PC-9 (cell line): ENCODE measurements at regions not wholly inside any gene's neighbourhood (a gene's known extent, or its start where the extent isn't known, plus 50 kb on each side); places are given as distances from the start of the nearest gene placed in this dataset.

Experiments used
- BruUV-seq: library from RNA; stranded (reverse); fragments of 400-500 nt; replicated peaks from 2 replicates; lab custom pipeline; 2021; lab: Mats Ljungman, UMichigan
- CTCF ChIA-PET: fragments of 300-600 bp; sonication (Branson Sonifier 250); formaldehyde crosslinking; loops from one replicate; lab custom pipeline; 2022; ENCODE audit warnings: antibody characterized with exemption; lab: Charles Lee
- POLR2A ChIA-PET: fragments of 300-600 bp; sonication (Branson Sonifier 250); formaldehyde crosslinking; loops from one replicate; lab custom pipeline; 2022; ENCODE audit warnings: antibody characterized with exemption; ENCODE audit not compliant: unreplicated experiment; lab: Charles Lee
- DNase-seq, 2 experiments: peaks; one replicate each; pipeline versions ENCODE4 v3.0.0 to v3.0.0-alpha.2; 2015 to 2022; ENCODE audit warnings: mixed read lengths in 1 of 2
- H2AFZ ChIP-seq: fragments of 200-600 bp; sonication (generic); 2 replicates; pipeline ENCODE4 v1.8.1; 2017; ENCODE audit warnings: antibody characterized with exemption
- H3F3A ChIP-seq: fragments of 200-600 bp; sonication (generic); 2 replicates; pipeline ENCODE4 v1.8.1; 2017; ENCODE audit warnings: antibody characterized with exemption, mild to moderate bottlenecking, low read depth; ENCODE audit not compliant: insufficient read depth
- H3K27ac ChIP-seq: fragments of 200-600 bp; sonication (generic); 2 replicates; pipeline ENCODE4 v1.6.1; 2016; ENCODE audit warnings: mixed run types
- H3K27me3 ChIP-seq: fragments of 200-600 bp; sonication (generic); 2 replicates; pipeline ENCODE4 v1.6.1; 2016; ENCODE audit warnings: low read depth, mixed run types; ENCODE audit not compliant: insufficient read depth
- H3K36me3 ChIP-seq: fragments of 200-600 bp; sonication (generic); 2 replicates; pipeline ENCODE4 v1.6.1; 2016; ENCODE audit warnings: low read depth, mixed run types
- H3K4me1 ChIP-seq: fragments of 200-600 bp; sonication (generic); replicated peaks from 2 replicates; pipeline ENCODE4 v1.6.1; 2016; ENCODE audit warnings: mixed run types; ENCODE audit not compliant: insufficient read depth
- H3K4me2 ChIP-seq: fragments of 200-600 bp; sonication (generic); 2 replicates; pipeline ENCODE4 v1.6.1; 2017; ENCODE audit warnings: mixed run types
- H3K4me3 ChIP-seq: fragments of 200-600 bp; sonication (generic); 2 replicates; pipeline ENCODE4 v1.6.1; 2016; ENCODE audit warnings: mixed run types
- H3K79me2 ChIP-seq: fragments of 200-600 bp; sonication (generic); 2 replicates; pipeline ENCODE4 v1.6.1; 2017; ENCODE audit warnings: low read depth, mixed run types
- H3K9me2 ChIP-seq: fragments of 200-600 bp; sonication (generic); 2 replicates; pipeline ENCODE4 v1.8.1; 2017; ENCODE audit warnings: mild to moderate bottlenecking; ENCODE audit not compliant: insufficient read depth
- H3K9me3 ChIP-seq: fragments of 200-600 bp; sonication (generic); 2 replicates; pipeline ENCODE4 v1.8.1; 2016; ENCODE audit warnings: low read depth; ENCODE audit not compliant: insufficient read depth
- H4K20me1 ChIP-seq: fragments of 200-600 bp; sonication (generic); 2 replicates; pipeline ENCODE4 v1.8.1; 2017; ENCODE audit not compliant: insufficient read depth
- EZH2 ChIP-seq: fragments of 200-600 bp; sonication (generic); IDR thresholded peaks from 2 replicates; pipeline ENCODE4 v1.8.0; 2017; ENCODE audit warnings: antibody characterized with exemption, low read depth
- intact Hi-C: fragments of 100-400 bp; cut with micrococcal nuclease; formaldehyde crosslinking; loops from one replicate; pipeline ENCODE4 v1.10.0; 2022; ENCODE audit not compliant: unreplicated experiment
- TF ChIP-seq, protein P1 (sequence below): fragments of 200-600 bp; sonication (generic); conservative IDR thresholded peaks from 2 replicates; pipeline ENCODE4 v1.6.1; 2017; ENCODE audit warnings: mixed run types, antibody characterized with exemption, mild to moderate bottlenecking, moderate library complexity

DNA sequence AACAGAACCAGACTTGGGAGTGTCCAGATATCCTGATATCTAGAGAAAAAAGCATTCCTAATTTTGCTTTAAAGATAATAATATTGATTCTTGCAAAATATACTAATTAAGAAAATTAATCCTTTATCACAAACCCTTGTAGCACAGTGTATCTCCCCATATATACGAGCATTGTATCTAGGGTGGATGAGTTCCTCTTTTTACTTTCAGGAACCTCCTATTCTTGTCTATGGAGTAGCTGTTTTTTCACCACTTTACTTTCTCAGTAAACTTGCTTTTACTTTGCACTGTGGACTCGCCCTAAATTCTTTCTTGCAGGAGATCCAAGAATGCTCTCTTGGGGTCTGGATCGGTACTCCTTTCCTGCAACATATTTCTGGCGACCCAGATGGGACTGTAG is 103.9 kb downstream of the GLUD2 start:
- CTCF ChIA-PET: no interaction called here
- Histone ChIP-seq H3F3A (no peaks in the 10 kb centered on the region), H3K4me1 (no peaks in the 10 kb centered on the region)

DNA sequence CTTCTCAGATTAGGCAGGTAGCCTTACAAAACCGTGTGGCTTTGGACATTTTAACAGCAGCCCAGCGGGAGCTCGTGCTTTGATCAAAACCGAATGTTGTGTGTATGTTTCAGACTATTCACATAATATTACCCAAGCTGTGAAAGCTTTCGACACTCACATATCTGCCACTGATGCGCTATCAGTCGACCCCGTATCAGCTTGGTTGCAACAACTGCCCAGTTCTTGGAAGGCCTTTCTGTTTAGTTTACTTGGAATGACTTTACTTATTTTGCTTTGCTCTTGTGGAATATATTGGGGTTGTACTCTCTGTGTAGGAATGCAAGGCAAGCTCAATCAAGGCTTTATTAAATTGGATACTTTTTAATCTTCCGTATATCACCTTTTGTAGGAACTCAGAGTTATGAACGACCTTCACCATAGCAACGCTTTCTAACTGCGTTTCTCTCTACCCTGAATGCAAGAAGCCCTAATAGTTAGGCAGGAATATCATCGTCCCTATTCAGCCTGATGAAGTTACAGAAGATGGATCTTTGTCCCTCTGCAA is 107.5 kb downstream of the GLUD2 start:
- H3K27me3 ChIP-seq: no peaks in the 10 kb centered on the region
- no peak for DNase-seq
- POLR2A ChIA-PET: interaction anchor here (0.6 kb wide), 1 partner anchor 320 kb away, joined by 3 read pairs; no protein-coding TSS in a partner anchor
- H3K4me2 ChIP-seq: no peak overlapping the region
- CTCF ChIA-PET: no interaction called here
- H3K4me3 ChIP-seq: no peak overlapping the region
- no peaks in the 10 kb centered on the region for H3K4me1 ChIP-seq
- no peaks in the 10 kb centered on the region for H3K36me3 ChIP-seq
- no peaks in the 10 kb centered on the region for H3F3A ChIP-seq
- no peaks in the 10 kb centered on the region for H4K20me1 ChIP-seq
- no peak overlapping the region for H3K27ac ChIP-seq
- no TSS peak for BruUV-seq
- no peak overlapping the region for H2AFZ ChIP-seq
- no peaks in the 10 kb centered on the region for H3K9me3 ChIP-seq
- intact Hi-C loops: no loop called here
- no peaks in the 10 kb centered on the region for H3K9me2 ChIP-seq
- TF ChIP-seq, protein P1, sequence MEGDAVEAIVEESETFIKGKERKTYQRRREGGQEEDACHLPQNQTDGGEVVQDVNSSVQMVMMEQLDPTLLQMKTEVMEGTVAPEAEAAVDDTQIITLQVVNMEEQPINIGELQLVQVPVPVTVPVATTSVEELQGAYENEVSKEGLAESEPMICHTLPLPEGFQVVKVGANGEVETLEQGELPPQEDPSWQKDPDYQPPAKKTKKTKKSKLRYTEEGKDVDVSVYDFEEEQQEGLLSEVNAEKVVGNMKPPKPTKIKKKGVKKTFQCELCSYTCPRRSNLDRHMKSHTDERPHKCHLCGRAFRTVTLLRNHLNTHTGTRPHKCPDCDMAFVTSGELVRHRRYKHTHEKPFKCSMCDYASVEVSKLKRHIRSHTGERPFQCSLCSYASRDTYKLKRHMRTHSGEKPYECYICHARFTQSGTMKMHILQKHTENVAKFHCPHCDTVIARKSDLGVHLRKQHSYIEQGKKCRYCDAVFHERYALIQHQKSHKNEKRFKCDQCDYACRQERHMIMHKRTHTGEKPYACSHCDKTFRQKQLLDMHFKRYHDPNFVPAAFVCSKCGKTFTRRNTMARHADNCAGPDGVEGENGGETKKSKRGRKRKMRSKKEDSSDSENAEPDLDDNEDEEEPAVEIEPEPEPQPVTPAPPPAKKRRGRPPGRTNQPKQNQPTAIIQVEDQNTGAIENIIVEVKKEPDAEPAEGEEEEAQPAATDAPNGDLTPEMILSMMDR: no peak
- no peak for TF ChIP-seq EZH2
- H3K79me2 ChIP-seq: no peaks in the 10 kb centered on the region

More for the DNA sequence above, 103.9 kb downstream of the GLUD2 start:
- no peaks in the 10 kb centered on the region for H3K9me2 ChIP-seq
- BruUV-seq: no TSS peak
- H3K27ac ChIP-seq: no peak overlapping the region
- TF ChIP-seq EZH2: no peak
- TF ChIP-seq, protein P1: no peak
- no peaks in the 10 kb centered on the region for H3K79me2 ChIP-seq
- no peak overlapping the region for H3K4me2 ChIP-seq
- no peak for DNase-seq
- H3K4me3 ChIP-seq: no peak overlapping the region
- no peaks in the 10 kb centered on the region for H3K9me3 ChIP-seq
- intact Hi-C loops: no loop called here
- H4K20me1 ChIP-seq: no peaks in the 10 kb centered on the region
- H3K36me3 ChIP-seq: no peaks in the 10 kb centered on the region
- no peaks in the 10 kb centered on the region for H3K27me3 ChIP-seq
- POLR2A ChIA-PET: no interaction called here
- no peak overlapping the region for H2AFZ ChIP-seq

DNA sequence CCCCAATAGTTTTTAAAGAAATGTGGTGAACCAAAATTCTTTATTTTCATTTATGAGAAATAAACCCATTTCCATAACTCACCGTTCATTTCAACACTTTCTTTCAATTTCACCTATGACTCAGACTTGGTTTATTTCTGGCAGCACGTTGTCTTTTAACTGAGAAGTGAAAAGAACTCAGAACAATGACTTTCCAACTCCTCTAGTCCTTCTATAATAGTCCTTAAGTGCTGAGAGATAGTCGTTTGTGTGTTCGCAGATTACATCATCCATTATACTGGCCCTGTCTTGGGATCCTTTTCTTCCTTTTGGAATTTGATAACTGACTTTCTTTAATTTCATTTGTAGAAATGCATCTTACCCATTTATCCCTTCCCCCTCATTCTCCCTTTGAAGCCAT is 113.6 kb downstream of the GLUD2 start:
- no peaks in the 10 kb centered on the region for H3K9me3 ChIP-seq
- H3K9me2 ChIP-seq: no peaks in the 10 kb centered on the region
- DNase-seq: no peak
- H3K4me1 ChIP-seq: no peaks in the 10 kb centered on the region
- no peak overlapping the region for H3K4me2 ChIP-seq
- TF ChIP-seq EZH2: no peak
- TF ChIP-seq, protein P1: no peak
- POLR2A ChIA-PET: no interaction called here
- no peaks in the 10 kb centered on the region for H3K27me3 ChIP-seq
- no peaks in the 10 kb centered on the region for H4K20me1 ChIP-seq
- H3K4me3 ChIP-seq: no peak overlapping the region
- no peaks in the 10 kb centered on the region for H3K36me3 ChIP-seq
- H2AFZ ChIP-seq: no peak overlapping the region
- CTCF ChIA-PET: no interaction called here
- no peaks in the 10 kb centered on the region for H3K79me2 ChIP-seq
- BruUV-seq: no TSS peak
- intact Hi-C loops: no loop called here
- H3K27ac ChIP-seq: no peak overlapping the region
- H3F3A ChIP-seq: no peaks in the 10 kb centered on the region
